ENCODE measurements at regions not wholly inside any gene's neighbourhood (a gene's known extent, or its start where the extent isn't known, plus 50 kb on each side); places are given as distances from the start of the nearest gene placed in this dataset.

DNA sequence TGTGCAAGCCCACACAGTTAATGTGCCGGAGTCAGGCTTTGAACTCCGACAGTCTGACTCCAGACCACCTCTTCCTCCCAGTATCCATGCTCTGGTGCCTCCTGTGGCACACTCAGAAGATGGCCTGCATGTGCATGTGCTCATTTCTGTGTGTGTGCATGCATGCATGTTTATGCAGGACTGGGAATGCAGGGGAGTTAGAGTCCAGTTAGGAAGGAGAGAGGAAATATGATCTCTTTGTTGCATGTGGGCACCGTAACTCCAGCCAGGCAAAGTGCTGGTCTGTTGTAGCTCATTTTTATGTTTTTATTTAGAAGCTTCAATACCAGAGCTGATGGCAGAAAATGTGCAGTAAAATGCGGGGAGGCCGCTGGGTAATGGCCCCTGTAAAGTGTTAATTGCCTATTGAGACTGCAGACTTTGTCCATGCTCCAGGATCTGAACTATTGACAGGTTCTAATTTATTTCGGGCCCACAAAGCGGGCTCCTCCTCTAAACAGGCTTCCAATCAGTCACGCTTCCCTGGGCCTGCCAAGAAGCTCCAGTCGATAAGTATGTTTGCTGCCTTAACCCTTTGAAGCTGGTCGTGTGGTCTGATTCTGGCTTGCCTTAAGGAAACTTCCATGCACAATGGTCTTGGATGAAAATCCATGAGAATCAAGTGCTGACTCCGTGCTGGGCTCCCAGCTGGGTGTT, 248.3 kb downstream of the DHX35 start:
- no peak for TF ChIP-seq POLR2A (IDR thresholded peaks at IDR 0.05)
- no peak for TF ChIP-seq CTCF (IDR thresholded peaks at IDR 0.05)
- TF ChIP-seq EP300 (IDR thresholded peaks at IDR 0.05) = no peak

Data from ovary (tissue), 3 donors.